ENCODE measurements at regions not wholly inside any gene's neighbourhood (a gene's known extent, or its start where the extent isn't known, plus 50 kb on each side); places are given as distances from the start of the nearest gene placed in this dataset.
"Not testable (repeated sequence)": the region's sequence is repeated elsewhere in the genome, so short reads cannot be mapped to it uniquely, and the experiment has no call there.

DNA sequence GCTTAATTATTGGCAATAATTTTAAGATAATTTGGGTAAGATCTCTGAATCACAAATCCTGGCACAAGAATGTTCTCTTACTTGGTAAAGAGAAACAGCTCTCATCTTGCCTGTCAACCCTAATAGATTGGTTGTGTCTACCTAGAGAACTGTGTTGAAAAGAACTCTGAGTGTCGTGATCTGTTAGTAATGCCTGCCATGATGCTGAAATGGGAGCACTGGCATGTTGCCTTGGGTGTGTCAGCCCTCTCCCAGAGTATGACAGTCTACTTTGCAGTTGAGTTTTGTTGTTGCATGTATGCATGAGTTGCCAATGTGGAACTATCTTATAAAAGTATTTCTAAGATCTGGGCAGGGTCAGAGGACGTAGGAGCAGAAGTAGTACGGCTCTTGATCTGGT lies 221.4 kb downstream of the MAF start:
- H4K20me1 ChIP-seq (ENCODE audit: insufficient read depth, low read length), result no peaks in the 10 kb centered on the region
- H3K4me2 ChIP-seq (ENCODE audit: low read length), result no peak overlapping the region
- H3K9me3 ChIP-seq (ENCODE audit: low read length), result no peaks in the 10 kb centered on the region
- no peaks in the 10 kb centered on the region for H3K36me3 ChIP-seq (ENCODE audit: insufficient read depth, low read length)
- H3F3A ChIP-seq (ENCODE audit: insufficient read depth, low read length), result no peaks in the 10 kb centered on the region
- no peak overlapping the region for H2AFZ ChIP-seq (ENCODE audit: low read length)
- no peaks in the 10 kb centered on the region for H3K4me1 ChIP-seq (ENCODE audit: insufficient read depth, low read length, severe bottlenecking)
- H3K4me3 ChIP-seq (ENCODE audit: low read depth, low read length, poor library complexity, severe bottlenecking), result no peak overlapping the region
- TF ChIP-seq, protein P1, sequence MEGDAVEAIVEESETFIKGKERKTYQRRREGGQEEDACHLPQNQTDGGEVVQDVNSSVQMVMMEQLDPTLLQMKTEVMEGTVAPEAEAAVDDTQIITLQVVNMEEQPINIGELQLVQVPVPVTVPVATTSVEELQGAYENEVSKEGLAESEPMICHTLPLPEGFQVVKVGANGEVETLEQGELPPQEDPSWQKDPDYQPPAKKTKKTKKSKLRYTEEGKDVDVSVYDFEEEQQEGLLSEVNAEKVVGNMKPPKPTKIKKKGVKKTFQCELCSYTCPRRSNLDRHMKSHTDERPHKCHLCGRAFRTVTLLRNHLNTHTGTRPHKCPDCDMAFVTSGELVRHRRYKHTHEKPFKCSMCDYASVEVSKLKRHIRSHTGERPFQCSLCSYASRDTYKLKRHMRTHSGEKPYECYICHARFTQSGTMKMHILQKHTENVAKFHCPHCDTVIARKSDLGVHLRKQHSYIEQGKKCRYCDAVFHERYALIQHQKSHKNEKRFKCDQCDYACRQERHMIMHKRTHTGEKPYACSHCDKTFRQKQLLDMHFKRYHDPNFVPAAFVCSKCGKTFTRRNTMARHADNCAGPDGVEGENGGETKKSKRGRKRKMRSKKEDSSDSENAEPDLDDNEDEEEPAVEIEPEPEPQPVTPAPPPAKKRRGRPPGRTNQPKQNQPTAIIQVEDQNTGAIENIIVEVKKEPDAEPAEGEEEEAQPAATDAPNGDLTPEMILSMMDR (IDR thresholded peaks at IDR 0.05; ENCODE audit: low read length), result no peak
- TF ChIP-seq EZH2 (IDR thresholded peaks at IDR 0.05; ENCODE audit: borderline replicate concordance, low read length), result no peak
- no peaks in the 10 kb centered on the region for H3K27me3 ChIP-seq (ENCODE audit: insufficient read depth, low read length)
- H3K9ac ChIP-seq (ENCODE audit: low read length), result no peak overlapping the region
- no peaks in the 10 kb centered on the region for H3K79me2 ChIP-seq (ENCODE audit: insufficient read depth, low read length)
- H3K27ac ChIP-seq (ENCODE audit: low read depth, low read length, poor library complexity, severe bottlenecking), result no peak overlapping the region
- no peaks in the 10 kb centered on the region for H3K9me2 ChIP-seq (ENCODE audit: low read depth, low read length)

DNA sequence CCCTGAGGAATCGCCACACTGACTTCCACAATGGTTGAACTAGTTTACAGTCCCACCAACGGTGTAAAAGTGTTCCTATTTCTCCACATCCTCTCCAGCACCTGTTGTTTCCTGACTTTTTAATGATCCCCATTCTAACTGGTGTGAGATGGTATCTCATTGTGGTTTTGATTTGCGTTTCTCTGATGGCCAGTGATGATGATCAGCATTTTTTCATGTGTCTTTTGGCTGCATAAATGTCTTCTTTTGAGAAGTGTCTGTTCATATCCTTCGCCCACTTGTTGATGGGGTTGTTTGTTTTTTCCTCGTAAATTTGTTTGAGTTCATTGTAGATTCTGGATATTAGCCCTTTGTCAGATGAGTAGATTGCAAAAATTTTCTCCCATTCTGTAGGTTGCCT lies 223.5 kb downstream of the MAF start:
- not testable (repeated sequence) for H3K4me1 ChIP-seq (ENCODE audit: insufficient read depth, low read length, severe bottlenecking); H3F3A ChIP-seq (ENCODE audit: insufficient read depth, low read length); H3K27ac ChIP-seq (ENCODE audit: low read depth, low read length, poor library complexity, severe bottlenecking); H3K79me2 ChIP-seq (ENCODE audit: insufficient read depth, low read length); H3K9me3 ChIP-seq (ENCODE audit: low read length); H3K9ac ChIP-seq (ENCODE audit: low read length); H3K27me3 ChIP-seq (ENCODE audit: insufficient read depth, low read length); H3K4me2 ChIP-seq (ENCODE audit: low read length); H3K36me3 ChIP-seq (ENCODE audit: insufficient read depth, low read length); H3K4me3 ChIP-seq (ENCODE audit: low read depth, low read length, poor library complexity, severe bottlenecking); H4K20me1 ChIP-seq (ENCODE audit: insufficient read depth, low read length); H2AFZ ChIP-seq (ENCODE audit: low read length); H3K9me2 ChIP-seq (ENCODE audit: low read depth, low read length)

DNA sequence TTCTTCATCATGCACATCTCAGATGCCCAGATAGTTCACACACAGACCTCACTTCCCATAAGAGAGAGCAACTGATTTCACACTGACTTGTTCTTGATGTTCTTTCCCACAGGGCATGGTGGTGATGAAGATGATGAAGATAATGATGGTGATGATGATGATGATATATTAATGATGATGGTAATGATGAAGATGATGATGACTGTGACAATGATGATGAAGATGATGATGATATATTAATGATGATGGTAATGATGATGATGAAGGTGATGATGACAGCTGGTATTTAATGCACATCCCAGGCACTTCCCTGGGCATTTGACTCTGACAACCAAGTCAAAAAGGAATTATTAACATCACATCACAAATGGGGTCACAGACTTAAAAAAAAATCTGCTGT lies 225.2 kb downstream of the MAF start:
- Histone ChIP-seq H3K79me2 (ENCODE audit: insufficient read depth, low read length) (no peaks in the 10 kb centered on the region), H3K36me3 (ENCODE audit: insufficient read depth, low read length) (no peaks in the 10 kb centered on the region), H3K9me3 (ENCODE audit: low read length) (no peaks in the 10 kb centered on the region), H3K9me2 (ENCODE audit: low read depth, low read length) (no peaks in the 10 kb centered on the region), H3K4me1 (ENCODE audit: insufficient read depth, low read length, severe bottlenecking) (no peaks in the 10 kb centered on the region), H3K4me3 (ENCODE audit: low read depth, low read length, poor library complexity, severe bottlenecking) (no peak overlapping the region), H3F3A (ENCODE audit: insufficient read depth, low read length) (no peaks in the 10 kb centered on the region), H4K20me1 (ENCODE audit: insufficient read depth, low read length) (no peaks in the 10 kb centered on the region), H3K27ac (ENCODE audit: low read depth, low read length, poor library complexity, severe bottlenecking) (no peak overlapping the region), H3K4me2 (ENCODE audit: low read length) (no peak overlapping the region), H3K27me3 (ENCODE audit: insufficient read depth, low read length) (no peaks in the 10 kb centered on the region), H2AFZ (ENCODE audit: low read length) (no peak overlapping the region), H3K9ac (ENCODE audit: low read length) (no peak overlapping the region)
- TF ChIP-seq EZH2 (IDR thresholded peaks at IDR 0.05; ENCODE audit: borderline replicate concordance, low read length), result no peak
- TF ChIP-seq, protein P1 (IDR thresholded peaks at IDR 0.05; ENCODE audit: low read length), result no peak

DNA sequence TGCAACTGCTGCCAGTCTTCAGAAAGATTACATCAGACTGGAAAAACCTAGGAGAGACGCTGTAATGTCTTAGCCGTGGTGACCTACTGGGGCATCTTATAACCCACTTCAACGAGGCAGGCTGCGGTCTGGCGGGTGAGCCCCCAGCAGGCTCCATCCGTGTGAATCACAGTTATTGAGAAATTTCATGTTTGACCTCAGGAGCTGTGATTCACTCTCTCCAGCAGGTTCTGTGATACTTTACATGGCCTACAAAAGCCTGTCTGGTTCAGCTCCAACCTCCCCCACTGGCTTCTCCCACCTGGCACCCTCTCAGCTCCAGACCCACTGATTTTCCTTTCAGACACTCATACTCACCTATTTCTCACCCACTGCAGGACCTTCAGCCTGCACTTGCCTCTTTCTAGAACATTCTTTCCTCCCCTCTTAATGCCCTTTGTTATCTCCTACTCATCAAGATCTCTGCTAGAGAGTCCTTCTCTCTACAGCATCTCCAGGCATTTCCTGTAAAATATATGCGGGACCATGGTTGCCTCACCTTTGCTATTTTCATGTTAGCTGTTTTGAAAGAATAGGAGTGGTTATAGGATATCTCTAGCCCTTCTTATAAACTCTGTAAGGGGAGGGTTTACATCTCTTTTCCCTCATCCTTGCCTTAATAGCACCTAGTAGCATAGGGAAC lies 227.9 kb downstream of the MAF start:
- Histone ChIP-seq H3K4me3 (ENCODE audit: low read depth, low read length, poor library complexity, severe bottlenecking) (no peak overlapping the region), H3K27me3 (ENCODE audit: insufficient read depth, low read length) (no peaks in the 10 kb centered on the region), H3K4me2 (ENCODE audit: low read length) (no peak overlapping the region), H2AFZ (ENCODE audit: low read length) (no peak overlapping the region), H3K79me2 (ENCODE audit: insufficient read depth, low read length) (no peaks in the 10 kb centered on the region), H4K20me1 (ENCODE audit: insufficient read depth, low read length) (no peaks in the 10 kb centered on the region), H3K9me3 (ENCODE audit: low read length) (no peaks in the 10 kb centered on the region), H3F3A (ENCODE audit: insufficient read depth, low read length) (no peaks in the 10 kb centered on the region), H3K9me2 (ENCODE audit: low read depth, low read length) (no peaks in the 10 kb centered on the region), H3K4me1 (ENCODE audit: insufficient read depth, low read length, severe bottlenecking) (no peaks in the 10 kb centered on the region), H3K9ac (ENCODE audit: low read length) (no peak overlapping the region), H3K36me3 (ENCODE audit: insufficient read depth, low read length) (no peaks in the 10 kb centered on the region), H3K27ac (ENCODE audit: low read depth, low read length, poor library complexity, severe bottlenecking) (no peak overlapping the region)
- TF ChIP-seq, protein P1 (IDR thresholded peaks at IDR 0.05; ENCODE audit: low read length), result no peak
